Fibroblast of lung (primary cell): ENCODE measurements at regions not wholly inside any gene's neighbourhood (a gene's known extent, or its start where the extent isn't known, plus 50 kb on each side); places are given as distances from the start of the nearest gene placed in this dataset.
"Not testable (repeated sequence)": the region's sequence is repeated elsewhere in the genome, so short reads cannot be mapped to it uniquely, and the experiment has no call there.

Experiments used
- DNase-seq, 2 donors: peaks; one replicate each; pipeline versions ENCODE4 v3.0.0 to v3.0.0-alpha.2; 2010; ENCODE audit warnings: low read depth in 2 of 2
- H2AFZ ChIP-seq: 2 replicates; pipeline ENCODE4 v1.5.1; 2012; ENCODE audit warnings: low read length, control low read depth, inconsistent platforms
- H3K27ac ChIP-seq: 2 replicates; pipeline ENCODE4 v1.5.1; 2011; ENCODE audit warnings: low read length, control low read depth; ENCODE audit not compliant: insufficient read depth
- H3K27me3 ChIP-seq: 2 replicates; pipeline ENCODE4 v1.5.1; 2011; ENCODE audit warnings: mild to moderate bottlenecking, low read length; ENCODE audit not compliant: control insufficient read depth, insufficient read depth
- H3K36me3 ChIP-seq: 2 replicates; pipeline ENCODE4 v1.5.1; 2011; ENCODE audit warnings: low read length; ENCODE audit not compliant: control insufficient read depth, insufficient read depth
- H3K4me1 ChIP-seq: 2 replicates; pipeline ENCODE4 v1.5.1; 2011; ENCODE audit warnings: low read length; ENCODE audit not compliant: control insufficient read depth, insufficient read depth; ENCODE audit errors: extremely low read depth
- H3K4me2 ChIP-seq: 2 replicates; pipeline ENCODE4 v1.5.1; 2011; ENCODE audit warnings: low read length, control low read depth; ENCODE audit not compliant: insufficient read depth; ENCODE audit errors: extremely low read depth
- H3K4me3 ChIP-seq, 4 experiments: fragments of 200-600 bp in 1 of 4; sonication (generic) in 1 of 4; replicated peaks in 1 of 4; 2 replicates each; pipeline ENCODE4 v1.5.1; 2011 to 2016; ENCODE audit warnings: low read length in 4 of 4, low read depth in 3 of 4, mild to moderate bottlenecking in 3 of 4, control low read depth in 2 of 4, inconsistent platforms in 1 of 4, mixed read lengths in 1 of 4; ENCODE audit not compliant: insufficient read depth in 1 of 4; ENCODE audit errors: control extremely low read depth in 1 of 4
- H3K79me2 ChIP-seq: 2 replicates; pipeline ENCODE4 v1.5.1; 2012; ENCODE audit warnings: mild to moderate bottlenecking, low read length, inconsistent platforms; ENCODE audit not compliant: control insufficient read depth, insufficient read depth
- H3K9ac ChIP-seq: 2 replicates; pipeline ENCODE4 v1.5.1; 2011; ENCODE audit warnings: mild to moderate bottlenecking, low read length, control low read depth; ENCODE audit not compliant: insufficient read depth
- H3K9me3 ChIP-seq: 2 replicates; pipeline ENCODE4 v1.5.1; 2012; ENCODE audit warnings: low read depth, low read length; ENCODE audit not compliant: control insufficient read depth, insufficient read depth
- H4K20me1 ChIP-seq: 2 replicates; pipeline ENCODE4 v1.5.1; 2011; ENCODE audit warnings: low read length; ENCODE audit not compliant: control insufficient read depth, insufficient read depth; ENCODE audit errors: extremely low read depth

DNA sequence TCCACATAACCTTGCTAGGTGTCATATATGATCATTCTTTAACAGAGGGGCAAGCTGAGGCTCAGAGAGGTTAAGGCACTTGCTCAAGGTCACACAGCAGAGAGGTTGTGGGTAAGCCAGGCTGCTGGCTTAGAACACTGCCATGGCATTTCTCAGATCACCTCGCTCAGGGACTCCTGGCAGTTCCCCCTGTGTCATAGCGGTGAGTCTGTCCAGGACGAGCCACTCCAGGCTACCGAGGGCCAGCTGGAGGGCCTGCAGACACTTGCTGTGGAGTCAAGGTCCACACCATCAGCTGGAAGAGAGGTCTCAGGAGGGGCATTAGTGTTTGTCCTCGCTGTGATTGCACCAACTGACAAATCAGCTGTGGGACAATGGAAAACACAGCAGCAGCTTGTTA lies 794.7 kb downstream of the SPATA31A7 start:
- not testable (repeated sequence) for DNase-seq, H3K9ac ChIP-seq, H4K20me1 ChIP-seq, H3K79me2 ChIP-seq, H3K4me3 ChIP-seq, H3K4me2 ChIP-seq, H3K36me3 ChIP-seq, H3K27me3 ChIP-seq, H3K27ac ChIP-seq, H3K9me3 ChIP-seq, H3K4me1 ChIP-seq, H2AFZ ChIP-seq

DNA sequence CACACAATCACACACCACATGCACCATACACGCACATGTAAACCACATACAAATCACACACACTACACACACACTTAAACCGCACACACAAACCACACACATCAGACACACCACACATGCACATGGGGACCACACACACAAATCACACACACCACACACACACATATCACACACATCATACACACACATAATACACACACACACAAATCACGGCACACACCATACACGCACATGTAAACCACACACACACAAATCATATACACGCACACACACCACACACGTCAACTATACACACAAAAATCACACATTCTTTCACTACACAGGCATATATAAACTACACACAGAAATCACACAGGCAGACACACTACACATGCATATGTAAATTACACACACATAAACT lies 802.3 kb downstream of the SPATA31A7 start:
- not testable (repeated sequence) for H3K4me3 ChIP-seq, H3K9me3 ChIP-seq, H3K27me3 ChIP-seq, H3K36me3 ChIP-seq, DNase-seq, H4K20me1 ChIP-seq, H3K9ac ChIP-seq, H3K4me1 ChIP-seq, H3K4me2 ChIP-seq, H2AFZ ChIP-seq, H3K79me2 ChIP-seq, H3K27ac ChIP-seq

DNA sequence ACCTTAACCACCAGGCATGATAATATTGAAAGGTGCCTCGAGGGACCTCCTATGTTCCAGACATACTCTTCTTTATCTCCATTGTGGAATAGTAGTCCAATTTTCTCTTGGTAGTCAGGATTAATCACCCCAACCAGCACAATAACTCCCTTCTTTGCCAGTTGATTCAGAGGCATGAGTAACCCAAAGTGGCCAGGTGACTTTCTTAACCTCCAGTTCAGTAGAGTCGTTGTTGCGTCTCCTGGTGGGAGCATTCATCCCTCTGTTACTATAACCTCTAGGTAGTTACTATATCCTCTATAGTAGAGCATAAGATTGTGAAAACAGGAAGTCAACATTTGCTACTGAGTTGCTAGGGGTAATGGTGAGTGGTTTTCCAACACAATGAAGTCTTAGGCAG lies 842.6 kb downstream of the SPATA31A7 start:
- H3K27me3 ChIP-seq, H3K4me3 ChIP-seq, H4K20me1 ChIP-seq, H3K79me2 ChIP-seq, H3K4me2 ChIP-seq, H3K9me3 ChIP-seq, DNase-seq, H3K9ac ChIP-seq, H2AFZ ChIP-seq, H3K36me3 ChIP-seq, H3K27ac ChIP-seq, H3K4me1 ChIP-seq: not testable (repeated sequence)

GRCh38 chr9:62038260-62038659 lies 848.4 kb downstream of the SPATA31A7 start:
- H3K4me2 ChIP-seq, H3K27me3 ChIP-seq, H4K20me1 ChIP-seq, H3K36me3 ChIP-seq, DNase-seq, H3K9me3 ChIP-seq, H3K79me2 ChIP-seq, H3K9ac ChIP-seq, H3K4me3 ChIP-seq, H2AFZ ChIP-seq, H3K4me1 ChIP-seq, H3K27ac ChIP-seq: not testable (repeated sequence)

- not testable (repeated sequence) for H3K4me1 ChIP-seq, H3K36me3 ChIP-seq, H2AFZ ChIP-seq, H3K27ac ChIP-seq, H3K79me2 ChIP-seq, H3K4me2 ChIP-seq, H4K20me1 ChIP-seq, H3K9ac ChIP-seq, H3K4me3 ChIP-seq, H3K27me3 ChIP-seq, H3K9me3 ChIP-seq
- peak in 1 of 2 donors; percentile 0 for DNase-seq
Measured at GRCh38 chr9:62058155-62058554, 868.3 kb downstream of the SPATA31A7 start.

GRCh38 chr9:62071043-62071442 lies 881.2 kb downstream of the SPATA31A7 start:
- H4K20me1 ChIP-seq, H3K27ac ChIP-seq, H3K9me3 ChIP-seq, H3K36me3 ChIP-seq, H3K4me1 ChIP-seq, H3K4me2 ChIP-seq, H2AFZ ChIP-seq, H3K27me3 ChIP-seq, DNase-seq, H3K9ac ChIP-seq, H3K4me3 ChIP-seq, H3K79me2 ChIP-seq: not testable (repeated sequence)

- not testable (repeated sequence) for DNase-seq, H3K9ac ChIP-seq, H3K27ac ChIP-seq, H3K4me1 ChIP-seq, H3K4me2 ChIP-seq, H3K79me2 ChIP-seq, H3K27me3 ChIP-seq, H3K36me3 ChIP-seq, H3K4me3 ChIP-seq, H4K20me1 ChIP-seq, H3K9me3 ChIP-seq, H2AFZ ChIP-seq
Measured at GRCh38 chr9:62073401-62073800, 883.6 kb downstream of the SPATA31A7 start.
